ENCODE measurements at regions not wholly inside any gene's neighbourhood (a gene's known extent, or its start where the extent isn't known, plus 50 kb on each side); places are given as distances from the start of the nearest gene placed in this dataset.
"Not testable (repeated sequence)": the region's sequence is repeated elsewhere in the genome, so short reads cannot be mapped to it uniquely, and the experiment has no call there.

DNA sequence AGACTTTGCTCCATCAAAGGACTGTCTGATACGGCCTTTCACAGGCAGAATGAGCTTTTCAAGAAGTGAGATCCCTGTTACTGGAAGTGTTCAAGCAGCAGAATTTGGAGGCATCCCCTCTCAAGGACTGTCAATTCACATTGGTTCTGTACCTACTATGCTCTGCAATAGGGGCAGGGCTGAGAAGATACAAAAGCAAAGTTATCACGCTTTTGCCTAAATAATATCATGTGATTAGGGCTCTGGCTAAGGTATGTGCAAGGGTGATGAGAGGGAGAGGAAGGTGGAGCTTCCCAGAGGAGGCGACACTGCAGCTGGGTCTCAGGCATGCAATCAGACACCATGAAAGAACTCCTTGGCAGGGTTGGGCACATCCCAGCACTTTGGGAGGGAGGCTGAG is 80.2 kb upstream of the PIM1 start:
- intact Hi-C loops (cut with micrococcal nuclease; ENCODE audit: unreplicated experiment) (no loop called here), in situ Hi-C loops (cut with HindIII; ENCODE audit: low pct_unique_long_range_greater_than_20kb, low sequenced_read_pairs) (no loop called here)
- Histone ChIP-seq H3K9me3 (ENCODE audit: control insufficient read depth, insufficient read depth, low read depth, low read length) (no peaks in the 10 kb centered on the region), H3K36me3 (ENCODE audit: control insufficient read depth, insufficient read depth, low read length) (no peaks in the 10 kb centered on the region), H3K27ac (ENCODE audit: low read length) (no peak overlapping the region), H3K27me3 (ENCODE audit: control insufficient read depth, insufficient read depth, low read length) (no peaks in the 10 kb centered on the region), H3K4me1 (ENCODE audit: control insufficient read depth, insufficient read depth, low read length) (peaks cover 16% of the 10 kb centered on the region), H3K4me3 (ENCODE audit: low read depth in 2 of 2, low read length in 2 of 2) (no peak overlapping the region)
- DNase-seq (ENCODE audit: low read depth, low spot score) (no peak), ATAC-seq (no peak)
- ChIA-PET POLR2A (no interaction called here), CTCF (no interaction called here)
- TF ChIP-seq TCF7L2 (IDR thresholded peaks at IDR 0.05; ENCODE audit: low read depth, low read length) (no peak), SIN3A (IDR thresholded peaks at IDR 0.05; ENCODE audit: borderline replicate concordance, insufficient read depth, low read depth, low read length) (no peak), POLR2AphosphoS5 (IDR thresholded peaks at IDR 0.05; ENCODE audit: low read depth, low read length) (no peak)
- TF ChIP-seq, protein P1, sequence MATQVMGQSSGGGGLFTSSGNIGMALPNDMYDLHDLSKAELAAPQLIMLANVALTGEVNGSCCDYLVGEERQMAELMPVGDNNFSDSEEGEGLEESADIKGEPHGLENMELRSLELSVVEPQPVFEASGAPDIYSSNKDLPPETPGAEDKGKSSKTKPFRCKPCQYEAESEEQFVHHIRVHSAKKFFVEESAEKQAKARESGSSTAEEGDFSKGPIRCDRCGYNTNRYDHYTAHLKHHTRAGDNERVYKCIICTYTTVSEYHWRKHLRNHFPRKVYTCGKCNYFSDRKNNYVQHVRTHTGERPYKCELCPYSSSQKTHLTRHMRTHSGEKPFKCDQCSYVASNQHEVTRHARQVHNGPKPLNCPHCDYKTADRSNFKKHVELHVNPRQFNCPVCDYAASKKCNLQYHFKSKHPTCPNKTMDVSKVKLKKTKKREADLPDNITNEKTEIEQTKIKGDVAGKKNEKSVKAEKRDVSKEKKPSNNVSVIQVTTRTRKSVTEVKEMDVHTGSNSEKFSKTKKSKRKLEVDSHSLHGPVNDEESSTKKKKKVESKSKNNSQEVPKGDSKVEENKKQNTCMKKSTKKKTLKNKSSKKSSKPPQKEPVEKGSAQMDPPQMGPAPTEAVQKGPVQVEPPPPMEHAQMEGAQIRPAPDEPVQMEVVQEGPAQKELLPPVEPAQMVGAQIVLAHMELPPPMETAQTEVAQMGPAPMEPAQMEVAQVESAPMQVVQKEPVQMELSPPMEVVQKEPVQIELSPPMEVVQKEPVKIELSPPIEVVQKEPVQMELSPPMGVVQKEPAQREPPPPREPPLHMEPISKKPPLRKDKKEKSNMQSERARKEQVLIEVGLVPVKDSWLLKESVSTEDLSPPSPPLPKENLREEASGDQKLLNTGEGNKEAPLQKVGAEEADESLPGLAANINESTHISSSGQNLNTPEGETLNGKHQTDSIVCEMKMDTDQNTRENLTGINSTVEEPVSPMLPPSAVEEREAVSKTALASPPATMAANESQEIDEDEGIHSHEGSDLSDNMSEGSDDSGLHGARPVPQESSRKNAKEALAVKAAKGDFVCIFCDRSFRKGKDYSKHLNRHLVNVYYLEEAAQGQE (IDR thresholded peaks at IDR 0.05; ENCODE audit: insufficient read depth in 1 of 2, low read depth in 2 of 2, low read length in 1 of 2) = no peak
- TF ChIP-seq, protein P2, sequence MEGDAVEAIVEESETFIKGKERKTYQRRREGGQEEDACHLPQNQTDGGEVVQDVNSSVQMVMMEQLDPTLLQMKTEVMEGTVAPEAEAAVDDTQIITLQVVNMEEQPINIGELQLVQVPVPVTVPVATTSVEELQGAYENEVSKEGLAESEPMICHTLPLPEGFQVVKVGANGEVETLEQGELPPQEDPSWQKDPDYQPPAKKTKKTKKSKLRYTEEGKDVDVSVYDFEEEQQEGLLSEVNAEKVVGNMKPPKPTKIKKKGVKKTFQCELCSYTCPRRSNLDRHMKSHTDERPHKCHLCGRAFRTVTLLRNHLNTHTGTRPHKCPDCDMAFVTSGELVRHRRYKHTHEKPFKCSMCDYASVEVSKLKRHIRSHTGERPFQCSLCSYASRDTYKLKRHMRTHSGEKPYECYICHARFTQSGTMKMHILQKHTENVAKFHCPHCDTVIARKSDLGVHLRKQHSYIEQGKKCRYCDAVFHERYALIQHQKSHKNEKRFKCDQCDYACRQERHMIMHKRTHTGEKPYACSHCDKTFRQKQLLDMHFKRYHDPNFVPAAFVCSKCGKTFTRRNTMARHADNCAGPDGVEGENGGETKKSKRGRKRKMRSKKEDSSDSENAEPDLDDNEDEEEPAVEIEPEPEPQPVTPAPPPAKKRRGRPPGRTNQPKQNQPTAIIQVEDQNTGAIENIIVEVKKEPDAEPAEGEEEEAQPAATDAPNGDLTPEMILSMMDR (IDR thresholded peaks at IDR 0.05) = no peak
- no TSS peak for BruUV-seq (replicated peaks)

DNA sequence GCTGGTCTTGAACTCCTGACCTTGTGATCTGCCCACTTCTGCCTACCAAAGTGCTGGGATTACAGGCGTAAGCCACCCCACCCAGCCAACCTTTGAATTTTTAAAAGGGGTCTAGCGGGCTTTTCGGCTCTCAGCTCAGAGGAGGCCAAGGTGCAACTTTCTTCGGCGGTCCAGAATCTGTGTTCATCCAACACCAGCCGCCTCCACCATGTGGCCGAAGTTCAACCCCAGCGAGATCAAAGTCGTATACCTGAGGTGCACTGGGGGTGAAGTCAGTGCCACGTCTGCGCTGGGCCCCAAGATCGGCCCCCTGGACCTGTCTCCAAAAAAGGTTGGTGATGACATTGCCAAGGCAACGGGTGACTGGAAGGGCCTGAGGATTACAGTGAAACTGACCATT is 78.8 kb upstream of the PIM1 start:
- H3K27ac ChIP-seq (ENCODE audit: low read length); H3K27me3 ChIP-seq (ENCODE audit: control insufficient read depth, insufficient read depth, low read length); in situ Hi-C loops (cut with HindIII; ENCODE audit: low pct_unique_long_range_greater_than_20kb, low sequenced_read_pairs); CTCF ChIA-PET; BruUV-seq (replicated peaks); H3K4me3 ChIP-seq (ENCODE audit: low read depth in 2 of 2, low read length in 2 of 2); intact Hi-C loops (cut with micrococcal nuclease; ENCODE audit: unreplicated experiment); DNase-seq (ENCODE audit: low read depth, low spot score); POLR2A ChIA-PET; H3K9me3 ChIP-seq (ENCODE audit: control insufficient read depth, insufficient read depth, low read depth, low read length); H3K36me3 ChIP-seq (ENCODE audit: control insufficient read depth, insufficient read depth, low read length); ATAC-seq: not testable (repeated sequence)
- peaks cover 16% of the 10 kb centered on the region for H3K4me1 ChIP-seq (ENCODE audit: control insufficient read depth, insufficient read depth, low read length)

DNA sequence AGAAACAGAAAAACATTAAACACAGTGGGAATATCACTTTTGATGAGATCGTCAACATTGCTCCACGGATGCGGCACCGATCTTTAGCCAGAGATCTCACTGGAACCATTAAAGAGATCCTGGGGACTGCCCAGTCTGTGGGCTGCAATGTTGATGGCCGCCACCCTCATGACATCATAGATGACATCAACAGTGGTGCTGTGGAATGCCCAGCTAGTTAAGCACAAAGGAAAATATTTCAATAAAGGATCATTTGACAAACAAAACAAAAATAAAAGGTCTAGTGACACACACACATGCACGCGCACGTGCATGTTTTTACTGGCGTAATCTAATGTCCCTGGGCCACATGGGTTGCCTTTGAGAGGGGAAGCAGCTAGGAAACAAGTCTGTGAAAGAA is 78.4 kb upstream of the PIM1 start:
- H3K27ac ChIP-seq (ENCODE audit: low read length); ATAC-seq; POLR2A ChIA-PET: not testable (repeated sequence)

More for the DNA sequence above, 78.4 kb upstream of the PIM1 start:
- H3K4me3 ChIP-seq (ENCODE audit: low read depth in 2 of 2, low read length in 2 of 2); BruUV-seq (replicated peaks); CTCF ChIA-PET; intact Hi-C loops (cut with micrococcal nuclease; ENCODE audit: unreplicated experiment); DNase-seq (ENCODE audit: low read depth, low spot score); in situ Hi-C loops (cut with HindIII; ENCODE audit: low pct_unique_long_range_greater_than_20kb, low sequenced_read_pairs); H3K36me3 ChIP-seq (ENCODE audit: control insufficient read depth, insufficient read depth, low read length); H3K27me3 ChIP-seq (ENCODE audit: control insufficient read depth, insufficient read depth, low read length); H3K9me3 ChIP-seq (ENCODE audit: control insufficient read depth, insufficient read depth, low read depth, low read length): not testable (repeated sequence)
- peaks cover 18% of the 10 kb centered on the region for H3K4me1 ChIP-seq (ENCODE audit: control insufficient read depth, insufficient read depth, low read length)

All from Panc1 (cell line).